PC-9 (cell line): ENCODE measurements at regions not wholly inside any gene's neighbourhood (a gene's known extent, or its start where the extent isn't known, plus 50 kb on each side); places are given as distances from the start of the nearest gene placed in this dataset.

Source experiments
- EZH2 ChIP-seq: fragments of 200-600 bp; sonication (generic); IDR thresholded peaks from 2 replicates; pipeline ENCODE4 v1.8.0; 2017; ENCODE audit warnings: antibody characterized with exemption, low read depth
- TF ChIP-seq, protein P1 (sequence below): fragments of 200-600 bp; sonication (generic); conservative IDR thresholded peaks from 2 replicates; pipeline ENCODE4 v1.6.1; 2017; ENCODE audit warnings: mixed run types, antibody characterized with exemption, mild to moderate bottlenecking, moderate library complexity

DNA sequence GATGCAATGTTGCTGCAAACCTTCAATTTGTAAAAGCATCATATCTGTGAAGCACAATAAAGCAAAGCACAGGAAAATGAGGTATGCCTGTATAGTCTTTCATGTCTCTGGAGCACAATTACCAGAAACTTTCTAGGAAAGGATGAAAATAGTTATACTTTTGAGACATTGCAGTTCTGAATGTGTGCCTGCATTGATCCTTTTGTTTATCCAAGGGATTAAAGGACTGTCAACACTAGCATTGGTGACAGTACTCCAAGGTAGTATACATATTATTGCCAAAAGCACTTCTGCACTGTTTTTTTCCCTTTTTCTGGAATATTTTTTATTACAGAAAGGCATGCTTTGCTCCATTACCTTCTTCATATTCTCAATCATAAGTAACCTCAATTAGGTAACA lies 476.0 kb downstream of the GABRG1 start:
- TF ChIP-seq, protein P1, sequence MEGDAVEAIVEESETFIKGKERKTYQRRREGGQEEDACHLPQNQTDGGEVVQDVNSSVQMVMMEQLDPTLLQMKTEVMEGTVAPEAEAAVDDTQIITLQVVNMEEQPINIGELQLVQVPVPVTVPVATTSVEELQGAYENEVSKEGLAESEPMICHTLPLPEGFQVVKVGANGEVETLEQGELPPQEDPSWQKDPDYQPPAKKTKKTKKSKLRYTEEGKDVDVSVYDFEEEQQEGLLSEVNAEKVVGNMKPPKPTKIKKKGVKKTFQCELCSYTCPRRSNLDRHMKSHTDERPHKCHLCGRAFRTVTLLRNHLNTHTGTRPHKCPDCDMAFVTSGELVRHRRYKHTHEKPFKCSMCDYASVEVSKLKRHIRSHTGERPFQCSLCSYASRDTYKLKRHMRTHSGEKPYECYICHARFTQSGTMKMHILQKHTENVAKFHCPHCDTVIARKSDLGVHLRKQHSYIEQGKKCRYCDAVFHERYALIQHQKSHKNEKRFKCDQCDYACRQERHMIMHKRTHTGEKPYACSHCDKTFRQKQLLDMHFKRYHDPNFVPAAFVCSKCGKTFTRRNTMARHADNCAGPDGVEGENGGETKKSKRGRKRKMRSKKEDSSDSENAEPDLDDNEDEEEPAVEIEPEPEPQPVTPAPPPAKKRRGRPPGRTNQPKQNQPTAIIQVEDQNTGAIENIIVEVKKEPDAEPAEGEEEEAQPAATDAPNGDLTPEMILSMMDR, result no peak
- no peak for TF ChIP-seq EZH2
